RPMI8226 (cell line): ENCODE measurements at regions not wholly inside any gene's neighbourhood (a gene's known extent, or its start where the extent isn't known, plus 50 kb on each side); places are given as distances from the start of the nearest gene placed in this dataset.
"Not testable (repeated sequence)": the region's sequence is repeated elsewhere in the genome, so short reads cannot be mapped to it uniquely, and the experiment has no call there.

Experiments used
- DNase-seq: peaks from one replicate; pipeline ENCODE4 v3.0.0-alpha.2; 2015

- DNase-seq = no peak
Measured at GRCh38 chr1:223029985-223030769, 112.9 kb downstream of the TLR5 start.

- DNase-seq = no peak
Measured at GRCh38 chr1:223030871-223031400, 112.1 kb downstream of the TLR5 start.

- no peak for DNase-seq
Measured at GRCh38 chr1:223031733-223032601, 111.1 kb downstream of the TLR5 start.

- no peak for DNase-seq
Measured at GRCh38 chr1:223033658-223034057, 109.4 kb downstream of the TLR5 start.

- DNase-seq = no peak
Measured at GRCh38 chr1:223034270-223034798, 108.7 kb downstream of the TLR5 start.

GRCh38 chr1:223035724-223036478 is 107.1 kb downstream of the TLR5 start:
- DNase-seq = no peak

- DNase-seq = no peak
Measured at GRCh38 chr1:223036479-223036845, 106.6 kb downstream of the TLR5 start.

- DNase-seq = no peak
Measured at GRCh38 chr1:223037845-223038244, 105.2 kb downstream of the TLR5 start.

- no peak for DNase-seq
Measured at GRCh38 chr1:223038288-223039006, 104.6 kb downstream of the TLR5 start.

- no peak for DNase-seq
Measured at GRCh38 chr1:223039990-223040389, 103.1 kb downstream of the TLR5 start.

- no peak for DNase-seq
Measured at GRCh38 chr1:223041481-223041880, 101.6 kb downstream of the TLR5 start.

- DNase-seq = no peak
Measured at GRCh38 chr1:223045164-223045957, 97.7 kb downstream of the TLR5 start.

GRCh38 chr1:223046011-223046410 is 97.0 kb downstream of the TLR5 start:
- DNase-seq = no peak

GRCh38 chr1:223046463-223046862 is 96.6 kb downstream of the TLR5 start:
- not testable (repeated sequence) for DNase-seq

GRCh38 chr1:223048026-223048425 is 95.0 kb downstream of the TLR5 start:
- no peak for DNase-seq

GRCh38 chr1:223052462-223052861 is 90.6 kb downstream of the TLR5 start:
- no peak for DNase-seq

GRCh38 chr1:223052931-223053330 is 90.1 kb downstream of the TLR5 start:
- no peak for DNase-seq

GRCh38 chr1:223056802-223057201 is 86.2 kb downstream of the TLR5 start:
- DNase-seq = no peak

GRCh38 chr1:223057569-223058093 is 85.4 kb downstream of the TLR5 start:
- DNase-seq = no peak
